Cardiac fibroblast (primary cell): ENCODE measurements at regions not wholly inside any gene's neighbourhood (a gene's known extent, or its start where the extent isn't known, plus 50 kb on each side); places are given as distances from the start of the nearest gene placed in this dataset.

Experiments used
- DNase-seq, 2 donors: peaks; one replicate each; pipeline versions ENCODE4 v3.0.0 to v3.0.0-alpha.2; 2010; ENCODE audit warnings: low read depth in 2 of 2
- H3K4me3 ChIP-seq, 2 donors: replicated peaks in 1 of 2; 1 replicate in 1 of 2; 2 replicates in 1 of 2; pipeline ENCODE4 v1.5.1; 2011; ENCODE audit warnings: low read depth in 2 of 2, low read length in 2 of 2, mild to moderate bottlenecking in 2 of 2, moderate library complexity in 1 of 2
- CTCF ChIP-seq: IDR thresholded peaks from one replicate; pipeline ENCODE4 v1.5.1; 2011; ENCODE audit warnings: low read depth, mild to moderate bottlenecking, low read length, inconsistent platforms

GRCh38 chr15:53208751-53209150 lies 418.6 kb upstream of the ONECUT1 start:
- H3K4me3 ChIP-seq: no peak overlapping the region
- DNase-seq: no peak
- TF ChIP-seq CTCF: no peak

GRCh38 chr15:53203454-53203853 lies 413.3 kb upstream of the ONECUT1 start:
- no peak for TF ChIP-seq CTCF
- H3K4me3 ChIP-seq: no peak overlapping the region
- DNase-seq: no peak

- no peak for DNase-seq
- TF ChIP-seq CTCF: no peak
- H3K4me3 ChIP-seq: no peak overlapping the region
Measured at GRCh38 chr15:53202876-53203275, 412.7 kb upstream of the ONECUT1 start.

- no peak overlapping the region for H3K4me3 ChIP-seq
Measured at GRCh38 chr15:53197426-53197839, 407.3 kb upstream of the ONECUT1 start.

GRCh38 chr15:53196788-53197187 lies 406.7 kb upstream of the ONECUT1 start:
- no peak overlapping the region for H3K4me3 ChIP-seq
- TF ChIP-seq CTCF: no peak
- DNase-seq: no peak

More at GRCh38 chr15:53197426-53197839, 407.3 kb upstream of the ONECUT1 start:
- DNase-seq: peak; percentile 49 to 57
- TF ChIP-seq CTCF: peak; percentile 90

GRCh38 chr15:53196242-53196641 lies 406.1 kb upstream of the ONECUT1 start:
- H3K4me3 ChIP-seq: no peak overlapping the region
- DNase-seq: no peak
- no peak for TF ChIP-seq CTCF

- DNase-seq: peak; percentile 4 to 22
- H3K4me3 ChIP-seq: no peak overlapping the region
- TF ChIP-seq CTCF: no peak
Measured at GRCh38 chr15:53193149-53193548, 403.0 kb upstream of the ONECUT1 start.
